Inflammatory macrophage (primary cell): ENCODE measurements at regions not wholly inside any gene's neighbourhood (a gene's known extent, or its start where the extent isn't known, plus 50 kb on each side); places are given as distances from the start of the nearest gene placed in this dataset.
A peak's percentile ranks its signal among the peaks of the same experiment; 100 is the strongest.

Experiments
- DNase-seq, 2 donors: peaks; one replicate each; pipeline ENCODE4 v3.0.0-alpha.2; 2020 to 2022

DNA sequence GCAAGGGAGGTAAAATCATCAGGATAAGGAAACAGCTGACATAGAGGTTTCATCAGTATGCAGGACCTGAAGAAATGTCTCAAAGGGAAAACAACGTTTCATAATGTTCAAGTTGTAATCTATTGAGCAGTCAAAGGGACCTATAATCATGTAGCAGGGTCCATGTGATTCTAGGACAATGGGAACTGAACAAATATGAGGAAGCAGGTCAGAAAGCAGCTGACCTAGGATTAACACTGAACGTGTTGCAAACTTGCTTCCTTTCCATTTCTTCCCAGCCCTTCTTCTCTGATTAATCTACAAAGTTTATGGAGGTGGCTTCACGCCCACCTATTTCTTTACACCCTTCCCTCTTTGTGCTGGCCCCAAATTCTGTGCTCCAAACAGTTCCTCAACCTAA, 256.9 kb upstream of the AKR1E2 start:
- DNase-seq, result peak; percentile 69 to 91

DNA sequence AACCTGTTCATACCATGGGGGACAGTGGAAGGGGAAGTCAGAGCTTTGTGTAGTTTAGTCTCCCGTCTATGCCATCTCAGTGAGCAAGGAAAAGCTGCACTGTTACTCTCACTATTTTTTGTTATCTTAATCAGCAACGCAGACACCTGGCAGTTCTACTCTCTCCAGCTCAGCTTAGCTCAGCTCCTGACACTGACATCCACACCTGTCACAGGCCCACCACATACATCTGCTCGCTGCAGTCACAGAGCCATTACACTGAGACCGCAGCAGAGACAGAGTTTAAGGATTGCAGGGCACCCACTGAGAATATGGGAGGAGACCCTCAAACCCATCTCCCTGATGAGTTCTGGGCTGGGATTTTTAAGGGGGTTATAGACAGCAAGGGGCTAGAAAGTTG, 257.3 kb upstream of the AKR1E2 start:
- DNase-seq, result no peak

DNA sequence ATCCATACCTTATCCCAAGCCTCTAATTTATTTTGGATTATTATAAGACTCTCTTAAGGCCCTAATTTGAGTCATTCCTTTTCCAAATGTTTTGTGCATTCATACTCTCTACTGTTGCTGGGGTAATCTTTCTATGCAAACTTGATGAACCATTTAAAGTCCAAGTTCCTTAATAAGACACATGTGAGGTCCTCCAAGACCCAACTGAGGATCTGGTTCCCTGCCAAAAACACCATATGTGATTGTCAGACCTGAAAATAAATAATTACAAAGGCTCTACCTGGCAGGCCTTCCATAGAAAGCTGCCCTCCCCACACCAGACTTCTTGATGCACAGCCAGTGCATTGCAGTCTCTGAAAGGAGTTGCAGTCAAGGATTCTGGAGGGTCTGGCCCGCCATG, 257.9 kb upstream of the AKR1E2 start:
- no peak for DNase-seq

DNA sequence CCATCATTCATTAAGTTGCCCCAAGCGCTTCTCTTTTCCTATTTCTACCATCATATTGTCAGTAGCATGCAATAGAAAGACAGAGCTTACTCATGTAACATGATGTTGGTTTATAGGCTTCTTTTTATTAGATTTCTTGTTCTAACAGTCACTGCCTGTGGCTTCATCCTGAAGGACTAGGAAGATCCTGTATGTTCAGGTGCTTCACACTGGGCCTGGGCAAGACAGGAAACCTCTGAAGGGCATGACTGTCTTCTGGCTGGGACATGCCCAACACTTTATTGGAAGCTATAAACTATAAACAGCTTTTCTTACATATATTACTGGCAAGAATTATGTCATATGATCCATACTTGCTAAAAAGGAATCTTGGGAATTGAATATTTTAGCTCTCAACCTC, 258.4 kb upstream of the AKR1E2 start:
- no peak for DNase-seq

DNA sequence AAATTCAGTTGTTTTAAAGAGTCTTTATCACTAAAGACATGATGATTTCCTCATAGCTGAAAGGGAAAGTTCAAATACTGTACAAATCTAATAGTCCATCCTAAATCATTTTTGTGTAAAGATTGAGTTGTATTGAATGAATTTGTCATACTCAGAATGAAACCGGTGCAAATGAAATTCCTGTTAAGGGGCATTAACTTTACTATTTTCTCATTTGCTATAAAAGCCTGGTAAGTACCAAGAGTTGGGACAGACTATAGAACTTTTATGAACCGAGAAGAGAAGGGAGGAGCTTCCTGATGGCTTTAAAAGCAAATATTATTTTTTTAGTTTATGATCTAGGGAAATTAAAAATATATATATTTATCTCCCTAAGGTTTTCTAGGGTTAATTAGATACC, 260.0 kb upstream of the AKR1E2 start:
- DNase-seq, result no peak

DNA sequence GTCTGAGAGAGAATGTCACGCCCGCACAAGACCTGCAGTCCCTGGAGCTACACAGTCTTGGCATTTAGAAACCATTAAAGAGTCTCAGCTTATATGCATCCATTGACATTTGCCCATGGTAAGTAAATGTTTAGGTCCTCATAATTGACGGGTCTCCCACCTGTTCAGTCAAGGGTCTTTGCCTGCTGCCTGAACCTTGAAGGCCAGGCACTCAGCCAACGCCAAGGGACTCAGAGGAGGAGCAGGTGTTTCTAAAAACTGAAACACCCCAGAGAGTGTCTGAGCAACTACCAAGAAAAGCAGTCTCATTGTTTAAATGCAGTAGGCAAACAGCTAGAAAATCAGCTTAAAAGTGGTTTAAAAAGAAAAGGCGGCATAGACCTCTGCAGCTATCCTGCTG, 264.7 kb upstream of the AKR1E2 start:
- no peak for DNase-seq

DNA sequence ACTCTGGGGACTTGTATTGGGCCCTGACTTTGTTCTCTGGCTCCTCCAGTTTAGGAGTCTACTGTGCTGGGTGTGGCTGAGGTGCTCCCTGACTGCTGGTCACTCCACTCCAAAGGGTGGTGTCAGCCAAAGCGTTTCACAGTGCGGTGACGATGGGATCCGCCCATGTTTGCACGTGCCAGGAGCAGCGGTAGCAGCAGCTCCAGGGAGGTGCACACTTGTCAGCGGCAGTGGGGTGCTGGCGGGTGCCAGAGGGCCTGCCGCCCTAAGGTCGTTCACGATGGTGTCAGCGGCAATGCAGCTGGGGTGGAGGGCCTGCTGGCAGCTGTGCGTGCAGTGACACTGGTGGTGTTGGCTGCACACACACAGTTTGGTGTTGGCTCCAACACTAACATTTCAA, 268.5 kb upstream of the AKR1E2 start:
- DNase-seq, result no peak

DNA sequence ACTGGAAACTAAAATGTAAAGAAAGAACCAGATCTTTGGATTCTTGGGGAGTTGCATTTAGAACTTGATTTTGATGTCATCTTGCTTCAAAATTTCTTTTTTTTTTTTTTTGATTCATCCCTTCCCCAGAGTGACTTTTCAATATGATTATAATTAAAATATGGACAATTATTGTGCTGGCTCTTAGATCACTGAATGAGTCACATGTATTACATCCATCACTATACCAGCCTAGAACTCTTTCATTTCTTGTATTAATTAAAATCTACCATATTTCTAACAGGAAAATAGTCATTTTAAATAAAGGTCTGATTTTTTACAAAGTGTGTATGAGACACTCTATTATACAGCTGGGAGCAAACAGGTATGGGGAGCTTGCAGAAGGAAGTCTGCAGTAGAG, 269.5 kb upstream of the AKR1E2 start:
- no peak for DNase-seq

DNA sequence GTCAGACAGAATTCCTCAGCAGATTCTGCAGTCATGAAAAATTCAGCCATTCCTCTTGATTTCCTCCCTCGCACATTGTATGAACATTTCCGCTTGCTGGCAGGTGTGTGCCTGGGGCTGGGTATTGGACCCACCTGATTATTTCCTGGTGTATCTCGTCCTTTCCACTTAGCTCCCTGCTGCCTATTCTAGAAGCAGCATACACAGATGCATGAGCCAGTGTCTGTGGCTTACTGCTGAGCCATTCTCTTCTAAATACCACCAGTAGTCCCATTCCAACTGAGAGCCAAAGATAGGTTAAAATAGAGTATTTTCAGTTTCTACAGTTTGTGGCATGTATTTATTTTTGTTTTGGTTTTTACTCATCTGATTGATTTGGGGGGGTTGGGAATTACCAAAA, 270.1 kb upstream of the AKR1E2 start:
- DNase-seq, result no peak

DNA sequence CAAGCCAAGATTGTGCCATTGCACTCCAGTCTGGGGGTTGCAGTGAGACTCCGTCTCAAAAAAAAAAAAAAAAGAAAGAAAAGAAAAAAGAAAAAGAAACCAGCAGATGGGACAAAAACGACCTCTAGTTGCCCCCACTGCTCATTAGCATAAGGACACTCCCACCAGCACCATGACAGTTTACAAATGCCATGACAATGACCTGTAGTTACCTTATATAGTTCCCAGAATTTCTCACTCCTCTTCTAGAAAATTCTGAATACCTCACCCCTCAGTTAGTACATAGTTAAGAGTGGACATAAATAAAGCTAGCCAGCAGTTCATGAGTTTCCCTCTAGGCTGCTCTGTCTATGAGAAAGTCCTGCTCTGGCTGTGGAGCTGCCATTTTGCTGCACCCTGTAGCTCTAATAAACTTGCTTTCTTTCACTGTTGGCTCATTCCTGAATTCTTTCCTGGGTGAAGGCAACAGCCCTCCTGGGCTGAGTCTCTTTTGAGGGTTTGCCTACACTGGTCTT, 276.8 kb upstream of the AKR1E2 start:
- DNase-seq, result peak in 1 of 2 donors; percentile 19

DNA sequence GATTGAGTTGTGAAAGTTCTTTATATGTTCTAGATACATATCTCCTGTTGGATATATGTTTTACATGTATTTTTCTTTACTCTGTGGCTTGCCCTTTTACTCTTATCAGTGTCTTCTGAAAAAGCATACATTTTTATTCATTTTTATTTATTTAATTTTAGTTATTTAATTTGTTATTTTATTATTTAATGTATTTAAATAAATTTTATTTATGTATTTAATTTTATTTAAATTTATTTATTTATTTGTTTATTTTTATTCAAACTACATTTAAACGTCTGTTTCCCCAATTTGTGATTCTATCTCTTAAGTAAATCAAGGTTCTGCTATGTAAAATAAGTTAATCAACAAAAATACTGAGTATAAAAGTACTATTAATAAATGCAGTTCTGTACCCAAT, 279.1 kb upstream of the AKR1E2 start:
- no peak for DNase-seq

DNA sequence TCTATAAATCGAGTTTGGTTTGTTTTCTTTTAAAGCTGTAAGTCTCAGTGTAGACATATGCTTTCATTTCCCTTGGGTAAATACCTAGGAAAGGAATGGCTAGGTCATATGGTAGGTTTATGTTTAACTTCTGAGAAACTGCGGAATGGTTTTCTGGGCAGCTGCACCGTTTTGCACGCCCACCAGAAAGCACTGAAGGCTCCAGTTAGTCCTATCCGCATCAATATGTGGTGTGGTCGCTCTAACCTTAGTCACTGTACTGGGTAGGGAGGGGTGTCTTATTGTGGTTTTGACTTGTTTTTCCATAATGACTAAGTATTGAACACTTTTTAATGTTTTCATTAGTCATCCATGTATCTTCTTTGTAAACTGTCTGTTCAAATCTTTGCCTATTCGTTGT, 279.5 kb upstream of the AKR1E2 start:
- DNase-seq, result no peak

DNA sequence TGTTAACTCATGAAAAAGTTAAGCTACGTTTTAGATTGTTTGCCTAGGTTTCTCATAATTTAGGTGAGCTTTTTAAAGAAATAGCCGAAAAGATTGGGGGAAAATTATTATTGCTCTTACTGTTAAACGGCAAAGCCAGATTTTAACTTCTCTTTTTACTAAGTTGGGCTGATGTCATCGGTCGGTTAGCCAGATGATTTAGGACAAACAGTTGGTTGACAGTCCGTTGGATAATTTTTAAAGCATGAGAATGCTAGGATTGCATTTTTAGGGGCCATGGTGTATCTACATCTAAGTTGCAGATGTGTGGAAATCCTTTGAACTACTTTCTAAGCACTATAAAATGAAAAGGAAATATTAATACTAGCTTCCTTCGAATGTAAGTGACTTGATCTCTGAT, 280.9 kb upstream of the AKR1E2 start:
- DNase-seq, result peak; percentile 22 to 30

DNA sequence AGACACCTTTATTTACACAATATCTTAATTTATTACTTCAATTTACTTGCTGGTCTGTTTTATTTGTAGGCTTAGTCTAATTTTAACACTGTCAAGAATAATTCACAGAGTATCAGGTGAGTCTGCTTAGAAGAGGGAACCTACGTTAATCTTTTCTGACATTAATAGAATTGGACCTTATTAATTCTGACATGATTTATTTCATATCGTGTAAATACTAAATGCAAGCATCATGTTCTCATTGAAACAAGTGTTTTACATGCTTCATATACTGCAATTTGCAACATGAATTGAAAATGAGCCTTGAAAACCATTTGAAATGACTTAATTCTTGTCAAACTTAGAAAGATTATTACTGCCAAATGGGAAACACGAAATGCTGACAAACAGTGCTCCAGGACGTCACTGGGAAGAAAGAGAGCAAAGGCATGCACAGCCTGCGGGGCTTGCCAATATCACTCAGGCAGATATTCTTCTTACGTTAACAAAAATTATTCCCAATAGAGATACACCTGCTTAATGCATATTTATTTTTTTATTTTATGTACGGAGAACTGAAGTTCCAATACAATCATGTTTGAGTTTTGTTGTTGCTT, 282.0 kb upstream of the AKR1E2 start:
- DNase-seq, result no peak

DNA sequence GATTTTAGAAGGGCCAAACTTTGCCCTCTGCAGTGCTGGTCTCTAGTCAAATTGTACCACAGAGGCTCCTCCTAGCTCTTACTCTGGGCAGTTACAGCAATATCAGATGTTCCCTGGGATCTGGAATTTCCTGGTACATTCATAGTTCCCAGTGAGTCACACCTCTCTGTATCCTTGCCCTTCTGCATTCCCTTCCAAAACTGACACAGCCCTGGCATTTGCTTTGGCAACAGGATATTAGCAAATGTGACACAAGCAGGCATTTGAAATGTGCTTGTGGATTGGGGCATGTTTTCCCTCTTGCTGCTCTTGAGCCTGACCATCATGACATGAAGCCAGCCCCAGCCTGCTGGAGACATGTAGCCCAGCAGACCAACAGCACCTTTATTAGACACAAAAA, 284.7 kb upstream of the AKR1E2 start:
- no peak for DNase-seq

DNA sequence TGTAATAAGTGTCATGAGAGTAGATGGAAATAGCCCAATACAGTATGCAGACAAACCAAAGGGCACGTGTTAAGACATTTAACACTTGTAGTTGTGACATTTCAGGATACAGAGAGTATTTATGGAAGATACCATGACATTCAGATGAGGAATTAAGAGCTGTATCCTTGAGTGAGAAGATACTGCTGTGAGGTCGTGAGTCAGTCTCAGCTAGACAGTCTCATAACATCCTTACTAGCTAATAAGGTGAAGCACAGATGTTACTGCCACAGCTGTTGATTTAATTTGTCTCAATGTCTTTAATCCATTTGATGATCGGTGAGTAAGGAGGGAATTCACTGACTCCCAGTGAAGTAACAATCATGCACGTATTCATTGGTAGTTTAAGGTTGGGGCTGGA, 288.0 kb upstream of the AKR1E2 start:
- DNase-seq, result no peak

DNA sequence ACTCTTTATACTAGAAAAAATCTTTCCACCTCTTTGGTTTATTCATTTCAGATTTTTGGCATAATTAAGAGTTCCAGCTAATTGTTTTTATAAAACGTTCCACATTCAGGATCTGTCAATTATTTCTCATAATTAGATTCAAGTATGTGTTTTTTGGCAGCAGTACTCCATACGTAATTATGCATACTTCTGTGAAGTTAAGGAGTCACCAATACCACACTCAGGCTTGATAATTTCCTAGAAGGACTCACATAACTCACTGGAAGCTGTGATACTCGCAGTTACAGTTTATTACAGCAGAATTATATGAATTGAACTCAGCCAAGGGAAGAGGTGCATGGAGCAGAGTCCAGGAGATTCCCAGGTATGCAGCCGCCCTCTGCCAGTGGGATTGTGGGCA, 290.5 kb upstream of the AKR1E2 start:
- no peak for DNase-seq

DNA sequence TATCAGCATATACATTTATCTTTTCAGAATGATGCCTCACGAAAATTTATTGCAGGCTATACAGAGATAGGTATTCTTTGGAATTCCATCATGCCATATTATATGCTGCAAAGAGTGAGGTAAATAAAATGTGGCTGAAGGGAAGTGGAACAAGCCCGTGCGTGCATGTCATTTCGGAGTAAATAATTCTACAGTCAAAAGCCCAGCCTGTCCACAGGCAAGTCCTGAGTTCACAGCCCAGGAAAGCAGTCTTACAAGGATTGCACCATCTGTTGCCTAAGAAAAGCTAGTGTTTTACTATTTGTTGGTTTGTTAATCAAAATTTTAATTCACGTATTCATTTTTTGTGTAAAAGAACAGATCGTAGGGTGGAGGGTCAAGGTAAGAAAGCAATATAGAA, 292.4 kb upstream of the AKR1E2 start:
- no peak for DNase-seq

DNA sequence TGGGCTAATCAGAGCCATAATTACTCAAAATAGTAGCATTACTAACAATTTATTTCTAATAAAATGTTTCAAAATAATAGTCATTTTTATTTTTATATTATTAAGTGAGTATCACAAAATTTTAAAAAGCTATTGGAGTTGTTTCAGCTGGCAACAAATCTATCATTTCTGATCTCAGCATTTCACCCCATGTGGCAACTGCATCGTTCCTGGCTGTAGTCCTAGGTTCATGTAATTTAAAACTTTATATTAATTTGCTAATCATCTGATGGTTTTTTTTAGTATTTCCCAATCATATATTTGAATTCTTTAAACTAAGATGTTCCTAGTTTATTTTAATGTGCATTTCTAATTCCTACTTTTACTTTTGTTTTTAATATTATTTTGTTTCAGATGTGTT, 293.0 kb upstream of the AKR1E2 start:
- DNase-seq, result no peak

DNA sequence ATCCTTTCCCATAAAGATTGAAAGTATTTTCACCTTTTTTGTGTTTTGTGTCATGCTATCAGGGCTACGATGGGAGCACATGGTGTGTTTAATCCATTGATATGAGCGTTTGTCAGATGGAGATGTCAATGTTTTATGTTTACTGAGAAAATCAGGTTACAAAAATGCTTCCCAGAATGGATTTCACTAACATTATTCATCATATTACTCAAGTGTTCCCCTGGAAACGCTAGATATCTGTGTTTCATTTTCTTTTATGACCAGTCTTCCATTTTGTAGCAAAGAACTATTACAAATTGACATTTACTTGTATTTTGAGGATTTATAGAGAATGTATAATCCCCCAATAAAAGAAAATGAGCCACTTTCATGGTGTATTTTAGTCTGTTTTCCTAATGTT, 293.5 kb upstream of the AKR1E2 start:
- DNase-seq, result no peak

DNA sequence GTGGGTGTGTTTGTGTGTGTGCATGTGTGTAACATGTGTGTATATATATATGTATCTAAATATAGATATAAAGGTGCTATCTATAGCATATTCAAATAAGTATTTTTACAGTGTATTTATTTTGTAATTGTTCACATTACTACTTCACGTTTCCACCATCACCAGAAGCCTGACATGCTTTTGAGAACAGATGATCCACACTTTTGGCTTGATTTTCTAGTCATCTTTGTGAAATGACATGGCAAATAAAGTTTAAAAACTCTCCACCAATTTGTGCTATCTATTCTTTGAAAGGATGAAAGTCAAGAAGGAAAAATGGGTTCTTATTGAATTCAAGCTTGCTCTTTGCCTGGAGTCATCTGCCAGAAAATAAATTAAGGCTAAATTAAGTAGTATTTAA, 294.0 kb upstream of the AKR1E2 start:
- DNase-seq, result no peak

DNA sequence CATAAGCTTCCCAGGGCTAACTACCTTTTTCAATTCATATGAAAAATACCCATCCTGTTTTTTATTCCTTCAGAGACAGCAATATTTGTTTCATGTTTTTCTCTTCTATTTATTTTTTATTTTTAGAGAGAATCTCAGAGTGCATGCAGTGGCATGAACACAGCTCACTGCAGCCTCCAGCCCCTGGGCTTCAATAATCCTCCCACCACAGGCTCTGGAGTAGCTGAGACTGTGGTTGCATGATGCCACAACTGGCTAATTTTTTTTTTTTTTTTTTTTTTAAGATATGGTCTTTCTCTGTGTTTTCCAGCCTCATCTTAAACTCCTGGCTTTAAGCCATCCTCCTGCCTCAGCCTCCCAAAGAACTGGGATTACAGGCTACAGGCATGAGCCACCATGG, 296.7 kb upstream of the AKR1E2 start:
- DNase-seq, result no peak

DNA sequence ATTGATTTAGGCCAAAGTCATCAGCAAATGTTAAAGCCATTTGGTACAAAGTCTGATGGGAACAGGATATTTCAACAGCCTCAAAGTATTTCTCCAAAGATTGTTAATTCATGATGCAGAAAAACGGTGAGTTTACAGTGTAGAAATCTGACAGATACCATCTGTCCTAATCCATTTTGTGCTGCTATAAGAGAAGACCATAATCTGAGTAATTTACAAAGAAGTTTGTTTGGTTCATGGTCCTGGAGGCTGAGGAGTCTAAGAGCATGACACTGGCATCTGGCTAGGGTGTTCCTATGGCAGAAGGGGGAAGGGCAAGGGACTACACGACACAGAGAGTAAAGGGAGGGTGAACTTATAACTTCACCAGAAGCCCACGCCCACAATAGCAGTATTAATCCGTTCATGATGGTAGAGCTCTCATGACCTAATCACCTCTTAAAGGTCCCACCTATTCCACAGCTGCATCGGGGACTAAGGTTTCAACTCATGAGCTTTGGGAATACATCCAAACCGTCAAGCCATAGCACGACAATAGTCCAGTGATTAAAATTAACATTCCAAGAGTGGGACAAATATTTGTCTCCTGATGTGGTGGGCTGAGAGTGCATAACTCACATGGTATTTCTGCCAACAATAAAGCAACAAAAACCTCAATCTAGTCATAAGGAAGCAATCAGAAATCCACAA, 298.6 kb upstream of the AKR1E2 start:
- DNase-seq, result no peak

DNA sequence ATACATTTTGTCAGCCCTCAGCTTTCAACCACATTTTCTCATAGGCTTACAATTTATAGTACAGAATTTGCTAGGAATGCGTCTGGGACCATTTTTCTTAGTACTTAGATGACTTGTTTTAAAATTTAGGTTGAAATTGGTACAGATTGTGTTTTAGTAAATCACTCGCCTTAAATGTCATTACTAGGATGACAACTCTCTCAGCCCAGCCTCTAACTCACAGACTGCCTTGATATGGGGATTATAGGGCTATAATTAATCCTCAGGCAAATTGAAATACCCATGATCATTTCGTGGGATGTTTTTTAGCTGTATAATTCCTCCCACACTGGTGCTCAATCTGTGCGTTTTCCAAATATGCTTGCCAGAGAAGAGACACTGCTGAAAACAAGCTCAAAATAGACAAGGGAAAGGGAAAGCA, 299.7 kb upstream of the AKR1E2 start:
- no peak for DNase-seq

DNA sequence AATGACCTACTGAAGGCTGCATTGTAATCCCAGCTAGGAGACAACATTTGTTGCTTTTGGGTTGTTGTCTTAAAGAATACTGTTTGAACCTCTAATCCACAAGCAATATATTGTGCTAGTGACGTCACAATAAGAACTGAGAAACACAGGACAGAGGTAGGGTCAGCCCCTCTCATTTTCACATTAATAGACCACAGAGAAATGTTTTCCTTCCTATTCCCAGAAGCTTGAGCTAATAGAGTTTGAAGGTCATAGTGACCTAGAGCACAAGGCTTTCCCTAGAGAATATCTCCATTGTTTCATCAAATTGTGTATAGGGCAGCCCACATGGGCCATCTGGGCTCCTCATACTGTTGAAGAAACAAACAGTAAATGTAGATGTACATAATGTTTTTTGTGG, 300.9 kb upstream of the AKR1E2 start:
- DNase-seq, result no peak
